ENCODE measurements at regions not wholly inside any gene's neighbourhood (a gene's known extent, or its start where the extent isn't known, plus 50 kb on each side); places are given as distances from the start of the nearest gene placed in this dataset.

DNA sequence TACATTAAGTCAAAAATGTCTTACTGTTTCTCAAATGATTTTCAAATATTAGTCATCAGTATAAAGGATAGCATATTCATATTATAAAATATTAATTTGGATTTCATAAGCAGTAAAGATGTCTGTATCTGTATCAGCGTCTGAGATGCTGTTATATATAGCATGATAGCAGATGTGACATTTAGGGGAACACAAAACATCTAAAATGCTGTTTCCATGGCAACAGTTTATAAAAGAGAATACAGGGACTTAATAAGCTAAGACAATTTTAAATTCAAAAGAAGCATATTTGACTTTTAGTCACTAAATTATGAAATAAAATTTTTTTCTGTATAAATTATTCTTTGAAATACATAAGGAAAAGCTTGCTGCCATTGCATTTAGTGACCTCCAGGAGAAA, 432.2 kb downstream of the PDGFC start:
- TF ChIP-seq, protein P1, sequence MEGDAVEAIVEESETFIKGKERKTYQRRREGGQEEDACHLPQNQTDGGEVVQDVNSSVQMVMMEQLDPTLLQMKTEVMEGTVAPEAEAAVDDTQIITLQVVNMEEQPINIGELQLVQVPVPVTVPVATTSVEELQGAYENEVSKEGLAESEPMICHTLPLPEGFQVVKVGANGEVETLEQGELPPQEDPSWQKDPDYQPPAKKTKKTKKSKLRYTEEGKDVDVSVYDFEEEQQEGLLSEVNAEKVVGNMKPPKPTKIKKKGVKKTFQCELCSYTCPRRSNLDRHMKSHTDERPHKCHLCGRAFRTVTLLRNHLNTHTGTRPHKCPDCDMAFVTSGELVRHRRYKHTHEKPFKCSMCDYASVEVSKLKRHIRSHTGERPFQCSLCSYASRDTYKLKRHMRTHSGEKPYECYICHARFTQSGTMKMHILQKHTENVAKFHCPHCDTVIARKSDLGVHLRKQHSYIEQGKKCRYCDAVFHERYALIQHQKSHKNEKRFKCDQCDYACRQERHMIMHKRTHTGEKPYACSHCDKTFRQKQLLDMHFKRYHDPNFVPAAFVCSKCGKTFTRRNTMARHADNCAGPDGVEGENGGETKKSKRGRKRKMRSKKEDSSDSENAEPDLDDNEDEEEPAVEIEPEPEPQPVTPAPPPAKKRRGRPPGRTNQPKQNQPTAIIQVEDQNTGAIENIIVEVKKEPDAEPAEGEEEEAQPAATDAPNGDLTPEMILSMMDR (IDR thresholded peaks at IDR 0.05): no peak
- TF ChIP-seq EP300 (IDR thresholded peaks at IDR 0.05): no peak
- no peak for TF ChIP-seq POLR2AphosphoS5 (IDR thresholded peaks at IDR 0.05)
- no peak for TF ChIP-seq POLR2A (IDR thresholded peaks at IDR 0.05)
- Histone ChIP-seq H3K27me3 (no peaks in the 10 kb centered on the region), H3K4me1 (no peaks in the 10 kb centered on the region), H3K4me3 (no peak overlapping the region), H3K27ac (no peak overlapping the region), H3K9me3 (no peaks in the 10 kb centered on the region), H3K36me3 (no peaks in the 10 kb centered on the region)
- DNase-seq (ENCODE audit: low spot score in 2 of 2): no peak
- 87% methylated on average over 1 of the region's 1 CpG for WGBS

DNA sequence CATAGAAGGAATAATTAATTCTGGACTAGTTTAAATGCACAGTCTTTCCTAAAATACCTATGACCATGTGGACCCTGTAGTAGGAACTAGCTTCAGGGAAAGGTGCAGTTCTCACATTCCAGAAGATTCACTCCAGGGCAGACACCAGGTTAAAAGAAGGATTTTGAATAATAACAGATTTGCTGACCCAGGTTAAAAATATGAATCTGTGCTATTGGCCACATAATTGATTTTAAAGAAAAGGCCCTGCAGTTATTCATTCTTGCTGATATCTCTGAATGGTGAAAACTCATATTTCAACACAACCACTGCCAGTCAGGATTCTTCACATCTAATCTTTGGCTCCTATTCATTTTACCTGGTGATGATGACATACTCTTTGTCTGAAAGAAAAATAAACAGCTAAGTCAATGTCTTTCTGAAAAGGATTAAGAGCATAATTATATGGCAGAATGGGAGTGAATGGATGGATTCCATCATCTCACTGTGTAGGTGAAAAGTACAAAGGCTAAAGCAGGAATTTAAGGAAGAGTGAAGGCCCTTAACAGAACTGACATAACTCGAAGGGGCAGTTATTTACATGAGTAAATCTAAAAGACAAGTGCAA, 432.8 kb downstream of the PDGFC start:
- Histone ChIP-seq H3K4me3 (no peak overlapping the region), H3K9me3 (no peaks in the 10 kb centered on the region), H3K4me1 (no peaks in the 10 kb centered on the region), H3K27ac (no peak overlapping the region), H3K27me3 (no peaks in the 10 kb centered on the region), H3K36me3 (no peaks in the 10 kb centered on the region)
- no peak for DNase-seq (ENCODE audit: low spot score in 2 of 2)
- WGBS: 55% methylated on average over 1 of the region's 1 CpG
- no peak for TF ChIP-seq POLR2AphosphoS5 (IDR thresholded peaks at IDR 0.05)
- TF ChIP-seq EP300 (IDR thresholded peaks at IDR 0.05): no peak
- TF ChIP-seq, protein P1 (IDR thresholded peaks at IDR 0.05): no peak
- no peak for TF ChIP-seq POLR2A (IDR thresholded peaks at IDR 0.05)

DNA sequence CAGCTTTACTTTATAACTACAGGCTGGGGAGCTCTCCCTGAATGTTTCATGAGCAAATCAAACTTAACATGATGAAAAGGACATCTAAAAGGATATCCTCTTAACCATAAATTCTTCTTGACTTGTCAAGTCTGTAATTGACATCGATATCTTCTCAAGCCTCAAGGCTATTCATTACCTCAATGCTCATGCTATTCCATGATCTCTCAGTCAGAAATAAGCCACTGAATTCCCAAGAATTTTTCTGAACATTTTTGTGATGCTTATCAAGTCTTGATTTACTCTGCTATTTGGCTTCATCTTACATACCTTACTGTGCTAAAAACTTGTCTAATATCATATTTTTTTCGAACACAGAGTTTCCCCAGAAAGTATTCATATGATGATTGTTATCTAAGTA, 433.4 kb downstream of the PDGFC start:
- no peak for TF ChIP-seq POLR2A (IDR thresholded peaks at IDR 0.05)
- TF ChIP-seq, protein P1 (IDR thresholded peaks at IDR 0.05): no peak
- TF ChIP-seq EP300 (IDR thresholded peaks at IDR 0.05): no peak
- TF ChIP-seq POLR2AphosphoS5 (IDR thresholded peaks at IDR 0.05): no peak
- WGBS: 61% methylated on average over 2 of the region's 2 CpGs
- DNase-seq (ENCODE audit: low spot score in 2 of 2): no peak
- H3K4me3 ChIP-seq: no peak overlapping the region
- H3K27ac ChIP-seq: no peak overlapping the region
- no peaks in the 10 kb centered on the region for H3K9me3 ChIP-seq
- H3K4me1 ChIP-seq: no peaks in the 10 kb centered on the region
- no peaks in the 10 kb centered on the region for H3K36me3 ChIP-seq
- no peaks in the 10 kb centered on the region for H3K27me3 ChIP-seq

DNA sequence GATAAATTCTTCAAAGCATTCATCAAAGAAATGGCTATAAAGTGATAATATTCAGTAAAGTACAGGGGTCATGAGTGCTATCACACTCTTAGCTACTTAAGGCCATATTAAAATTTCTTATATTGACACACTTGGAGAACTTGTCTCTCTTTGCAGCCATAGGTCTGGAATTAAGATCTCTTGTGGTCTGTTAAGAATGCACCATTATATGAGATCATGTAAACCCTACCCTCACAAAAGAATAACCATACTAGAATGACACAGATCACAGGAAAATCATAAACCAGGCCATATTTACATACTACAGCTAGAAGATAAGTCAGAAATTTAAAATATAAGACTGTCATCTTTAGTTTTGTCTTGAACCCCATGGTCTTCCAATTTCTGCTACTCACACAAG, 434.3 kb downstream of the PDGFC start:
- TF ChIP-seq POLR2A (IDR thresholded peaks at IDR 0.05) (no peak), POLR2AphosphoS5 (IDR thresholded peaks at IDR 0.05) (no peak), EP300 (IDR thresholded peaks at IDR 0.05) (no peak)
- TF ChIP-seq, protein P1 (IDR thresholded peaks at IDR 0.05): no peak

DNA sequence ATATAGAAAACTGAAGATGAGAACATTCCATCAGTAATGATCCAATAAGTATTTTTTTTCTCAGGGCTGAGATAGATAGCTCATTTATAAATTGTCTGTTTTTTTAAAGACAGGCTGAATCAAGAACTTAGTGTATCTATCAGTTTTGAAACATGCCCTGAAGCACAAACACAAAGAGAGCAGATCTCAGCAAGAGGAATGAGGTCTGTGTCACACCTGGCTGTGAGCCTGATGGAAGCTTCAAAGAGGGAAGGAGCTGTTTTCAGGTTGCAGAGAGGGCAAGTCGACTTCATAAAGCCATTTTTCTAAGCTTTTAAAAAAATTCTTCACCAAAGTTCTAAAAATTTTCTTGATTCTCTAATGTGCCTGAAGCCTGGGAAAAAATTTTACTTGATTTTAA, 434.9 kb downstream of the PDGFC start:
- WGBS: 25% methylated on average over 1 of the region's 1 CpG
- no peak overlapping the region for H3K4me3 ChIP-seq
- no peaks in the 10 kb centered on the region for H3K36me3 ChIP-seq
- DNase-seq (ENCODE audit: low spot score in 2 of 2): no peak
- H3K4me1 ChIP-seq: no peaks in the 10 kb centered on the region
- H3K27me3 ChIP-seq: no peaks in the 10 kb centered on the region
- no peak overlapping the region for H3K27ac ChIP-seq
- no peaks in the 10 kb centered on the region for H3K9me3 ChIP-seq
- TF ChIP-seq POLR2A (IDR thresholded peaks at IDR 0.05) (no peak), EP300 (IDR thresholded peaks at IDR 0.05) (no peak), POLR2AphosphoS5 (IDR thresholded peaks at IDR 0.05) (no peak)
- TF ChIP-seq, protein P1 (IDR thresholded peaks at IDR 0.05): no peak

More for the DNA sequence above, 434.3 kb downstream of the PDGFC start:
- Histone ChIP-seq H3K36me3 (no peaks in the 10 kb centered on the region), H3K27ac (no peak overlapping the region), H3K27me3 (no peaks in the 10 kb centered on the region), H3K4me3 (no peak overlapping the region), H3K9me3 (no peaks in the 10 kb centered on the region), H3K4me1 (no peaks in the 10 kb centered on the region)
- no peak for DNase-seq (ENCODE audit: low spot score in 2 of 2)

Measured in suprapubic skin (tissue), 4 donors.